ENCODE measurements at regions not wholly inside any gene's neighbourhood (a gene's known extent, or its start where the extent isn't known, plus 50 kb on each side); places are given as distances from the start of the nearest gene placed in this dataset.

- H3K36me3 ChIP-seq: no peaks in the 10 kb centered on the region
- DNase-seq: no peak
- no peak overlapping the region for H3K4me3 ChIP-seq
- H3K27ac ChIP-seq: no peak overlapping the region
- H3K27me3 ChIP-seq: peaks cover 0 to 3% of the 10 kb centered on the region in 2 donors
- no peak for TF ChIP-seq CTCF (IDR thresholded peaks at IDR 0.05)
- no peaks in the 10 kb centered on the region for H3K9me3 ChIP-seq
- no peaks in the 10 kb centered on the region for H3K4me1 ChIP-seq
- intact Hi-C loops (cut with DNase I; ENCODE audit: low total_unique reads): no loop called here
Observed at GRCh38 chr2:61633250-61633649, 95.1 kb upstream of the XPO1 start.

- H3K4me3 ChIP-seq: no peak overlapping the region
- intact Hi-C loops (cut with DNase I; ENCODE audit: low total_unique reads): no loop called here
- no peaks in the 10 kb centered on the region for H3K9me3 ChIP-seq
- no peak overlapping the region for H3K27ac ChIP-seq
- H3K27me3 ChIP-seq: peaks cover 0 to 3% of the 10 kb centered on the region in 2 donors
- no peaks in the 10 kb centered on the region for H3K36me3 ChIP-seq
- no peak for DNase-seq
- TF ChIP-seq CTCF (IDR thresholded peaks at IDR 0.05): no peak
- H3K4me1 ChIP-seq: no peaks in the 10 kb centered on the region
Observed at GRCh38 chr2:61632276-61633169, 94.4 kb upstream of the XPO1 start.

GRCh38 chr2:61631321-61631720 is 93.2 kb upstream of the XPO1 start:
- intact Hi-C loops (cut with DNase I; ENCODE audit: low total_unique reads): no loop called here
- no peak for DNase-seq

DNA sequence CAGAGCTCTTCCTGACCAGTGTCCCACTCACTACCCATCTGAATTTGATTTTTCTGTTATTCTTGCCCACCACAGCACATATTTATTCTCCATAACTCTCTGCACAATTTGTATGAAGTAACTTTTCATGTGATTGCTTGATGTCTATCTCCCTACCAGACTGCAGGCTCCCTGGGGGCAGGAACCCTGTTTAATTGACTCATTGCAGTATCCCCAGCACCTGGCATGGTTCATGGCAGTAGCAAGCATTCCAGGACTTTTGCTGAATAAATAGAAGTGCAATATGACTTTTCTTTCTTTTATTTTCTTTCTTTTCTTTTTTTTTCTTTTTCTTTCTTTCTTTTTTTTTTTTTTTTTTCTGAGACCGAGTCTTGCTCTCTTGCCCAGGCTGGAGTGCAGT is 88.7 kb upstream of the XPO1 start:
- Histone ChIP-seq H3K4me3 (no peak overlapping the region), H3K9me3 (no peaks in the 10 kb centered on the region), H3K27me3 (no peaks in the 10 kb centered on the region), H3K36me3 (no peaks in the 10 kb centered on the region), H3K27ac (no peak overlapping the region), H3K4me1 (no peaks in the 10 kb centered on the region)
- DNase-seq: no peak
- intact Hi-C loops (cut with DNase I; ENCODE audit: low total_unique reads): no loop called here
- no peak for TF ChIP-seq CTCF (IDR thresholded peaks at IDR 0.05)

More at GRCh38 chr2:61631321-61631720, 93.2 kb upstream of the XPO1 start:
- H3K27me3 ChIP-seq: peaks cover 0 to 3% of the 10 kb centered on the region in 2 donors
- TF ChIP-seq CTCF (IDR thresholded peaks at IDR 0.05): no peak
- H3K9me3 ChIP-seq: no peaks in the 10 kb centered on the region
- no peak overlapping the region for H3K27ac ChIP-seq
- no peak overlapping the region for H3K4me3 ChIP-seq
- no peaks in the 10 kb centered on the region for H3K4me1 ChIP-seq
- H3K36me3 ChIP-seq: no peaks in the 10 kb centered on the region

DNA sequence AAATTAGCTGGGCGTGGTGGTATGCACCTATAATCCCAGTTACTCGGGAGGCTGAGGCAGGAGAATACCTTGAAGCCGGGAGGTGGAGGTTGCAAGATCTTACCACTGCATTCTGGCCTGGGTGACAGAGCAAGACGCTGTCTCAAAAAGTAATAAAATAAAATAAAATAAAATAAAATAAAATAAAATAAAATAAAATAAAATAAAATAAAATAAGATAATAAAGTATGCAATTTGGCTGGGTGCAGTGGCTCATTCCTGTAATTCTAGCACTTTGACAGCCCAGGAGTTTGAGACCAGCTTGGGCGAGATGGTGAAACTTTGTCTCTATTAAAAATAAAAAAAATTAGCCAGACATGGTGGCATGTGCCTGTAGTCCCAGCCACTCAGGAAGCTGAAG is 85.6 kb upstream of the XPO1 start:
- Histone ChIP-seq H3K9me3 (no peaks in the 10 kb centered on the region), H3K27ac (no peak overlapping the region), H3K36me3 (no peaks in the 10 kb centered on the region), H3K4me3 (no peak overlapping the region), H3K4me1 (no peaks in the 10 kb centered on the region), H3K27me3 (no peaks in the 10 kb centered on the region)
- no peak for DNase-seq
- TF ChIP-seq CTCF (IDR thresholded peaks at IDR 0.05): no peak
- intact Hi-C loops (cut with DNase I; ENCODE audit: low total_unique reads): no loop called here
